WTC11 (cell line): ENCODE measurements at regions not wholly inside any gene's neighbourhood (a gene's known extent, or its start where the extent isn't known, plus 50 kb on each side); places are given as distances from the start of the nearest gene placed in this dataset.

Experiments
- ELF4 ChIP-seq: sonication (generic); formaldehyde crosslinking; IDR thresholded peaks from 2 replicates; pipeline ENCODE4 v1.8.1; 2022; ENCODE audit warnings: low read depth, mild to moderate bottlenecking, moderate library complexity, missing genetic modification reagents
- HMGA2 ChIP-seq: fragments of 250-450 bp; sonication (Bioruptor Pico); IDR thresholded peaks from 2 replicates; pipeline ENCODE4 v1.4.0; 2021; ENCODE audit warnings: mild to moderate bottlenecking, moderate library complexity
- NR3C1 ChIP-seq: sonication (generic); formaldehyde crosslinking; conservative IDR thresholded peaks from 2 replicates; pipeline ENCODE4 v1.8.1; 2023; ENCODE audit warnings: low read depth, mild to moderate bottlenecking, missing genetic modification reagents
- OVOL2 ChIP-seq: fragments of 250-450 bp; sonication (Bioruptor Pico); IDR thresholded peaks from 2 replicates; pipeline ENCODE4 v1.9.0; 2021; ENCODE audit warnings: mild to moderate bottlenecking, borderline replicate concordance
- TCF7 ChIP-seq: sonication (generic); formaldehyde crosslinking; IDR thresholded peaks from 2 replicates; pipeline ENCODE4 v1.8.0; 2022; ENCODE audit warnings: mild to moderate bottlenecking, low read depth, missing genetic modification reagents, moderate library complexity
- TP53 ChIP-seq: sonication (generic); formaldehyde crosslinking; IDR thresholded peaks from 2 replicates; pipeline ENCODE4 v1.8.1; 2023; ENCODE audit warnings: mild to moderate bottlenecking, missing genetic modification reagents
- ZNF263 ChIP-seq: sonication (generic); formaldehyde crosslinking; IDR thresholded peaks from 2 replicates; pipeline ENCODE4 v1.8.1; 2022; ENCODE audit warnings: low read depth, mild to moderate bottlenecking, moderate library complexity, missing genetic modification reagents
- TF ChIP-seq, protein P1 (sequence below): sonication (generic); formaldehyde crosslinking; IDR thresholded peaks from 2 replicates; pipeline ENCODE4 v1.8.1; 2022; ENCODE audit warnings: mild to moderate bottlenecking, missing genetic modification reagents, moderate library complexity, borderline replicate concordance
- TF ChIP-seq, protein P2 (sequence below): sonication (generic); formaldehyde crosslinking; IDR thresholded peaks from 2 replicates; pipeline ENCODE4 v1.8.1; 2023; ENCODE audit warnings: mild to moderate bottlenecking, missing genetic modification reagents, moderate library complexity
- TF ChIP-seq, protein P3 (sequence below): fragments of 200-600 bp; IDR thresholded peaks from 2 replicates; pipeline ENCODE4 v1.8.0; 2022; ENCODE audit warnings: antibody characterized with exemption
- TF ChIP-seq, protein P4 (sequence below): sonication (generic); formaldehyde crosslinking; IDR thresholded peaks from 2 replicates; pipeline ENCODE4 v1.8.0; 2022; ENCODE audit warnings: mild to moderate bottlenecking, missing genetic modification reagents
- TF ChIP-seq, protein P5 (sequence below): sonication (generic); formaldehyde crosslinking; conservative IDR thresholded peaks from 2 replicates; pipeline ENCODE4 v1.8.1; 2022; ENCODE audit warnings: mild to moderate bottlenecking, missing genetic modification reagents
- TF ChIP-seq, protein P6 (sequence below): sonication (generic); formaldehyde crosslinking; IDR thresholded peaks from 2 replicates; pipeline ENCODE4 v1.8.1; 2023; ENCODE audit warnings: mild to moderate bottlenecking, missing genetic modification reagents
- TF ChIP-seq, protein P7 (sequence below): sonication (generic); formaldehyde crosslinking; IDR thresholded peaks from 2 replicates; pipeline ENCODE4 v1.8.0; 2022; ENCODE audit warnings: mild to moderate bottlenecking, missing genetic modification reagents

DNA sequence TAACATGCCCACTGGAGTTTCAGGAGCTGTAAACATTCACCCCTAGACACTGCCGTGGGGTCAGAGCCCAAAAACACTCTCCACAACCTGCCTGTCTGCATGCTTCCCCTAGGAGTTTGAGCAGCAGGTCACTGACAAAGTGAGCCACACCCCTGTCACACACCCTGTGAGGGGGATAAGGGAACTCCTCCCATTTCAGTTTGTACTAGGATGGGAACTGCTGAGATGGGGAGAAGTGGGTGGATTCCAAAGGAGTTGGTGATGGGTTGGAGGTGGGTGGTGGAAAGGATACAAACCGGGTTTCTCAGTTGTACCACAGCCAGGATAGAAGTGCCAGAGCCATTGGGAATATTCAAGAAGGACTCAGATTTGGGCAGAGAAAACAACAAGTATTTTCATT is 140.2 kb downstream of the MIS18A start:
- TF ChIP-seq ZNF263 (CRISPR knock-in tag) (no peak), NR3C1 (CRISPR knock-in tag) (no peak), OVOL2 (CRISPR knock-in tag) (no peak), HMGA2 (CRISPR knock-in tag) (no peak), ELF4 (no peak), TP53 (CRISPR knock-in tag) (no peak), TCF7 (CRISPR knock-in tag) (no peak)
- TF ChIP-seq, protein P1, sequence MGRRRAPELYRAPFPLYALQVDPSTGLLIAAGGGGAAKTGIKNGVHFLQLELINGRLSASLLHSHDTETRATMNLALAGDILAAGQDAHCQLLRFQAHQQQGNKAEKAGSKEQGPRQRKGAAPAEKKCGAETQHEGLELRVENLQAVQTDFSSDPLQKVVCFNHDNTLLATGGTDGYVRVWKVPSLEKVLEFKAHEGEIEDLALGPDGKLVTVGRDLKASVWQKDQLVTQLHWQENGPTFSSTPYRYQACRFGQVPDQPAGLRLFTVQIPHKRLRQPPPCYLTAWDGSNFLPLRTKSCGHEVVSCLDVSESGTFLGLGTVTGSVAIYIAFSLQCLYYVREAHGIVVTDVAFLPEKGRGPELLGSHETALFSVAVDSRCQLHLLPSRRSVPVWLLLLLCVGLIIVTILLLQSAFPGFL, result no peak
- TF ChIP-seq, protein P2, sequence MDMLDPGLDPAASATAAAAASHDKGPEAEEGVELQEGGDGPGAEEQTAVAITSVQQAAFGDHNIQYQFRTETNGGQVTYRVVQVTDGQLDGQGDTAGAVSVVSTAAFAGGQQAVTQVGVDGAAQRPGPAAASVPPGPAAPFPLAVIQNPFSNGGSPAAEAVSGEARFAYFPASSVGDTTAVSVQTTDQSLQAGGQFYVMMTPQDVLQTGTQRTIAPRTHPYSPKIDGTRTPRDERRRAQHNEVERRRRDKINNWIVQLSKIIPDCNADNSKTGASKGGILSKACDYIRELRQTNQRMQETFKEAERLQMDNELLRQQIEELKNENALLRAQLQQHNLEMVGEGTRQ, result no peak
- TF ChIP-seq, protein P3, sequence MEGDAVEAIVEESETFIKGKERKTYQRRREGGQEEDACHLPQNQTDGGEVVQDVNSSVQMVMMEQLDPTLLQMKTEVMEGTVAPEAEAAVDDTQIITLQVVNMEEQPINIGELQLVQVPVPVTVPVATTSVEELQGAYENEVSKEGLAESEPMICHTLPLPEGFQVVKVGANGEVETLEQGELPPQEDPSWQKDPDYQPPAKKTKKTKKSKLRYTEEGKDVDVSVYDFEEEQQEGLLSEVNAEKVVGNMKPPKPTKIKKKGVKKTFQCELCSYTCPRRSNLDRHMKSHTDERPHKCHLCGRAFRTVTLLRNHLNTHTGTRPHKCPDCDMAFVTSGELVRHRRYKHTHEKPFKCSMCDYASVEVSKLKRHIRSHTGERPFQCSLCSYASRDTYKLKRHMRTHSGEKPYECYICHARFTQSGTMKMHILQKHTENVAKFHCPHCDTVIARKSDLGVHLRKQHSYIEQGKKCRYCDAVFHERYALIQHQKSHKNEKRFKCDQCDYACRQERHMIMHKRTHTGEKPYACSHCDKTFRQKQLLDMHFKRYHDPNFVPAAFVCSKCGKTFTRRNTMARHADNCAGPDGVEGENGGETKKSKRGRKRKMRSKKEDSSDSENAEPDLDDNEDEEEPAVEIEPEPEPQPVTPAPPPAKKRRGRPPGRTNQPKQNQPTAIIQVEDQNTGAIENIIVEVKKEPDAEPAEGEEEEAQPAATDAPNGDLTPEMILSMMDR, result no peak
- TF ChIP-seq, protein P4, sequence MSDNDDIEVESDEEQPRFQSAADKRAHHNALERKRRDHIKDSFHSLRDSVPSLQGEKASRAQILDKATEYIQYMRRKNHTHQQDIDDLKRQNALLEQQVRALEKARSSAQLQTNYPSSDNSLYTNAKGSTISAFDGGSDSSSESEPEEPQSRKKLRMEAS, result no peak
- TF ChIP-seq, protein P5, sequence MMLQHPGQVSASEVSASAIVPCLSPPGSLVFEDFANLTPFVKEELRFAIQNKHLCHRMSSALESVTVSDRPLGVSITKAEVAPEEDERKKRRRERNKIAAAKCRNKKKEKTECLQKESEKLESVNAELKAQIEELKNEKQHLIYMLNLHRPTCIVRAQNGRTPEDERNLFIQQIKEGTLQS (CRISPR knock-in tag), result no peak
- TF ChIP-seq, protein P6, sequence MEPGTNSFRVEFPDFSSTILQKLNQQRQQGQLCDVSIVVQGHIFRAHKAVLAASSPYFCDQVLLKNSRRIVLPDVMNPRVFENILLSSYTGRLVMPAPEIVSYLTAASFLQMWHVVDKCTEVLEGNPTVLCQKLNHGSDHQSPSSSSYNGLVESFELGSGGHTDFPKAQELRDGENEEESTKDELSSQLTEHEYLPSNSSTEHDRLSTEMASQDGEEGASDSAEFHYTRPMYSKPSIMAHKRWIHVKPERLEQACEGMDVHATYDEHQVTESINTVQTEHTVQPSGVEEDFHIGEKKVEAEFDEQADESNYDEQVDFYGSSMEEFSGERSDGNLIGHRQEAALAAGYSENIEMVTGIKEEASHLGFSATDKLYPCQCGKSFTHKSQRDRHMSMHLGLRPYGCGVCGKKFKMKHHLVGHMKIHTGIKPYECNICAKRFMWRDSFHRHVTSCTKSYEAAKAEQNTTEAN, result no peak
- TF ChIP-seq, protein P7, sequence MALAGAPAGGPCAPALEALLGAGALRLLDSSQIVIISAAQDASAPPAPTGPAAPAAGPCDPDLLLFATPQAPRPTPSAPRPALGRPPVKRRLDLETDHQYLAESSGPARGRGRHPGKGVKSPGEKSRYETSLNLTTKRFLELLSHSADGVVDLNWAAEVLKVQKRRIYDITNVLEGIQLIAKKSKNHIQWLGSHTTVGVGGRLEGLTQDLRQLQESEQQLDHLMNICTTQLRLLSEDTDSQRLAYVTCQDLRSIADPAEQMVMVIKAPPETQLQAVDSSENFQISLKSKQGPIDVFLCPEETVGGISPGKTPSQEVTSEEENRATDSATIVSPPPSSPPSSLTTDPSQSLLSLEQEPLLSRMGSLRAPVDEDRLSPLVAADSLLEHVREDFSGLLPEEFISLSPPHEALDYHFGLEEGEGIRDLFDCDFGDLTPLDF (CRISPR knock-in tag), result no peak
